Fibroblast of skin of abdomen (primary cell): ENCODE measurements at regions not wholly inside any gene's neighbourhood (a gene's known extent, or its start where the extent isn't known, plus 50 kb on each side); places are given as distances from the start of the nearest gene placed in this dataset.
A peak's percentile ranks its signal among the peaks of the same experiment; 100 is the strongest.
"Not testable (repeated sequence)": the region's sequence is repeated elsewhere in the genome, so short reads cannot be mapped to it uniquely, and the experiment has no call there.

Experiments used
- DNase-seq: peaks from one replicate; pipeline ENCODE4 v3.0.0-alpha.2; 2013

DNA sequence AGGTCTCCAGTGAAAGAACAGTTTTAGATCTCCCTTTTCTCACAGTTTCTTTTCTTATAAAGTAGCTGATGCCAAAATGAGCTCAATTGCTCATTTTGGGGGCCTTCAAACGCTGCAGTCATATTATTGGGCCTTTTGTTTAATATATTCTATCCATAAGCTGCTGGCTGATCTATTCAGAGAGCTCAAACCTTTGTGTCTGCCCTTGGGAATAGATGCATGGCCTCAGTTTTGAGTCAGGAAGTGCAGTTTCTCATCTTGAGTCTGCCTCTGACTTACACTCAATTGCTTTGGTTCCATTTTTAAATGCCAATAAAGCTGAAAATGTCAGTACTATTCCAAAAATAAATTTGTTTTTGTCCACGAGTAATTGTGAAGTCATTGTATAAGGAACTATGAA, 468.9 kb downstream of the KLF12 start:
- no peak for DNase-seq

- DNase-seq = no peak
These were observed 469.4 kb downstream of the KLF12 start for GRCh38 chr13:73664851-73665250.

GRCh38 chr13:73662833-73663232, 471.4 kb downstream of the KLF12 start:
- DNase-seq = no peak

- no peak for DNase-seq
These were observed 472.3 kb downstream of the KLF12 start for GRCh38 chr13:73661687-73662425.

GRCh38 chr13:73661066-73661465, 473.1 kb downstream of the KLF12 start:
- DNase-seq = no peak

DNA sequence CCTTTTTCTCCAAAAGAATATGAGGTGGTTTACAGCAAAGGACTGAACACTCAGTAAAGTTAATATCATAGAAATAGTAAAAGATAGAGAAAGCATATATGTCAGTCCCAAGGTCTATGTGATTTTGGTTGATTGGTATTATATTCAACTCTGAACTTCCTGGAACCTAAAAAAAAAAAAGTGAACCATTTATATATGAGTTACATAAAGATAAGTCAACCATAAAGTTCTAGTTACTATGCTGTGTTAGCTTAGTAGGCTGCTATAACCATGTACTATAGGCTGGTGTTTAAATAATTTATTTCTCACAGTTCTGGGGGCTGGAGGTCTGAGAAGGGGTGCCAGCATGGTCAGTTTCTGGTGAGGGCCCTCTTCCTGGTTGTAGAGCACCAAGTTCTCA, 475.6 kb downstream of the KLF12 start:
- no peak for DNase-seq

DNA sequence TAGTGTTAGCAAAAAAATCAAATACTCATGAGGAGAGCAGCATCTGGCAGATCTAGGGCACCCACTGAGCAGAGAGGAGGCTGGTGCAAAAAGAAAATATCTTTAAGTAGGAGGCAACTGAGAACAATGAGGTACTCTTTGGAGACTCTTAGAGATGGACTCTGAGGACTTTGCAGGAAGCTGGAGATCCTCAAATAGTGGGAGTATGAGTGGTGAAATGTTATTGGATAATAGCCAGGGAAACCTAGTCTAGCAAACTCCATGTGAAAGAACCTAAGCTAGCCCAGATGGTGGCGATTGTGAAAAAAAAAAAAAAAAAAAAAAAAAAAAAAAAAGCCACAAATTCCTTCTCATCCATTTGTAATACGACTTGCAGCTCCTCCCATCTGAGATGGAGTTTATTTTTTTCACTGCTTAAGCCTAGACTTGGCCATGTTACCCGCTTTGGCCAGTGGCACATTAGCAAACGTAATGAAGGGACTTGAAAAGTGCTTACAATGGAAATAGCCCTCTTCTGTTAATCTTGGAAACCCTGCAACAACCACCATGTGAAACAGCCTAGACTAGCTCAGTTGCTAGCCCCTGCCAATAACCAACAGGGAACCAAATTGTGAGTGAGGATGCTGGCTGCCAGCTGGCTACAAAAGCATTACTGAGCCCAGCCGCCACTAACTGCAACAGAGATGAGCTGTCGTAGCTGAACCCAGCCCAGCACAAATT, 476.2 kb downstream of the KLF12 start:
- DNase-seq = peak; percentile 74

- peak; percentile 16 for DNase-seq
These were observed 477.3 kb downstream of the KLF12 start for GRCh38 chr13:73656863-73657262.

DNA sequence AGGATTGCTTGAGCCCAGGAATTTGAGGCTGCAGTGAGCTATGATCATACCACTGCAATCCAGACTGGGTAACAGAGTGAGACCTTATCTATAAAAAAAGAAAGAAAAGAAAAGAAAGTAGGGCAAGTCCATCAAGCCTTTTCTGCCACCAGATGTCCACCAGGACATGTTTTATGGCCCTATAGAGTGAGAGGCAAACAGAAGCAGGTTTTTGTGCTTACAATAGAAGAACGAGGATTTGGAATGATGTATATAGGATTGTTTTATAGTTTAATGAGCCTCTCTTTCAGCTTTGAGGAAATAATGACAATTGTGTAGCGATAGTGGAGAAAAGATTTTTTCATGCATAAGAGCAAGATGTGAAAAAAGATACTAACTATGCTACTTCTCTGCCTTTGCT, 480.5 kb downstream of the KLF12 start:
- no peak for DNase-seq

- DNase-seq = no peak
These were observed 486.8 kb downstream of the KLF12 start for GRCh38 chr13:73647417-73647816.

- DNase-seq = not testable (repeated sequence)
These were observed 493.6 kb downstream of the KLF12 start for GRCh38 chr13:73640476-73641179.

DNA sequence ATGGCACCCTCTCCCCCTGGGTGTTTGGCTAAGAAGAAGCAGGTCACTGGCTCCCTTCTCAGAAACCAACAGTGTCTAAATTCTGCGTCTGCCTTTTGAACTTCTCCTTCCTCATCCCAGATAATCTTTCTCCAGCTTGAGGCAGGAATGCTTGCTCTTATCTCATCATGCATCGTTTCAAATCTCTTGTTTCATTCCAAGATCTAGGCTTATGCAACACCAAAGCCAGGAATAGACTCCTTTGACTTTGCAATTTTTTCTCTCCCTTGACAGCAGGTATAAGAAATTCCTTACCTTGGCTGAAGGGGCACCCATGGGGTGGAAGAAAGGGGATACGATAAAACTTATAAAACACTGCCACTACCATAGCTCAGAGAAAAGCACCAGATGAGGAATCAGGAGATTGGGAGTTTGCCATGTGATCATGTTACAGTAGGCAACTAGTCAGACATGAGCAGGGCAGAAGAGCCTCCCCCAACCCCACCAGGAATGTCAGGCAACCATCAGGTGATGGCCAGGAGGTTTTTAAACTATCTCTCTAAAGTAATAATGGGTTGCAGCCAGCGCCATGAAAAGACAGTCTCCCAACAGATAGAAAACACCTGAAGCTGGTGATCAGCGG, 498.9 kb downstream of the KLF12 start:
- DNase-seq = no peak

DNA sequence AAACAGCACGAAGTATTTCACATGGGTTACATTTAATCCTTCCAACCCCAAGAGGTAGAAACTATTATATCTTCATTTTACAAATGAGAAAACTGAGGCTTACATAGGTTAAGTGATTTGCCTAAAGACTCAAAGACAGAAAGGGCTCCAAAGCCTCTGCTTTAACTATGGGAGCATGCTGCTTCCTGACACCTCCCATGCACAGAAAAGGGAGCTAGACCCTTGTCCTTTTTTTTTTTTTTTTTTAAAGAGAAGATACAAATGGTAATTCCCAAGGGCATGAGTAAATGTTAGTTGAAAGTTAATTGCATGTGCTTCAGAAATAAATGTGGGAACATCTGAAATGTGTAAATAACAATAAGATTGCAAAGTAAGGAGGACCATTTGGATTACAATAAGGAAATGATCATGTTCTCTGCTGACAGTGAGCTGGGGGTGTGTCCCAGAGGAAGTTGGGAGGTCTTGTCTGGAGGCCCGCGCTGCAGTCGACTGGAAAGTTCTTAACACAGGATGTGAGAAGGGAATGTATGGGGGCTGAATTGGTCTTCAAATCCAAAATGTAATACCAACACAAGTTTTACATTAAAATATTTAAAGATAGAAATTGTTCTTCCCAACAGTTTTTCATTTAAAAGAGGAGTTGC, 500.3 kb downstream of the KLF12 start:
- DNase-seq = no peak

- DNase-seq = no peak
These were observed 502.8 kb downstream of the KLF12 start for GRCh38 chr13:73631411-73631810.

DNA sequence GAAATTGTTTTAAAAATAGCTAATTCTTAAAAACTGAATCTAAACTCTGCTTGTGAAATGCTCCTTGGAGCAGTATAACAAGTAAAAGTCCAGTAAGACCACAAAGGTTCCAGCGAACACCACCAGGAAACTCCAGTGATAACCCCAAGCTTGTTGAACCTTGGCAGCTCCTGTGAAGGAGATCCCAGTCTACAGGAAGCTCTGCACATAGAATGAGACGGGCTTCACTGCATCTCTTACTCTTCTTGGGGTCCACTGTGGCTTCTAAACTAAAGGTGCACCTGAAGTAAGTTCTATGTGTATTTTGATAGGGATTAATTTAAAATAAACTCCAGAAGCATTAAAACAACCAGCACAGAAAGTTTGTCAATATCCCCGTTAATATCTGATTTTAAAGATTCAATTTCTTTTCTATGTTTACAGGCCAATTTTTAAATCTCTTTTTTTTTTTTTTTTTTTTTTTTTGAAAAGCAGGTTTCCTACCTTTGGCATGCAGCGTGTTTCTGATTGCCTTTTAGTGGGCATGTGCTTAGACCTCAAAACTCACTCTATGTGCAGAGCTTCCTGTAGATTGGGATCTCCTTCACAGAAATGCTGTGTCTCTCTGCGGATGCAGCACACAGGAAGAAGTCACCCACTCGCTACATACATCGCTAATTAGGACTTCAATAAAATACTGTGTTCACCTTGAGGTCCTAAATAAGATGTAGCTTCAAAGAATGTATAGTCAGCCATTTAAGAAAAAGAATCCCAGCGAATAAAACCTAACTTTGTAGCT, 508.5 kb downstream of the KLF12 start:
- DNase-seq = no peak

- DNase-seq = no peak
These were observed 510.9 kb downstream of the KLF12 start for GRCh38 chr13:73623281-73623680.

- no peak for DNase-seq
These were observed 511.8 kb downstream of the KLF12 start for GRCh38 chr13:73622381-73622780.

DNA sequence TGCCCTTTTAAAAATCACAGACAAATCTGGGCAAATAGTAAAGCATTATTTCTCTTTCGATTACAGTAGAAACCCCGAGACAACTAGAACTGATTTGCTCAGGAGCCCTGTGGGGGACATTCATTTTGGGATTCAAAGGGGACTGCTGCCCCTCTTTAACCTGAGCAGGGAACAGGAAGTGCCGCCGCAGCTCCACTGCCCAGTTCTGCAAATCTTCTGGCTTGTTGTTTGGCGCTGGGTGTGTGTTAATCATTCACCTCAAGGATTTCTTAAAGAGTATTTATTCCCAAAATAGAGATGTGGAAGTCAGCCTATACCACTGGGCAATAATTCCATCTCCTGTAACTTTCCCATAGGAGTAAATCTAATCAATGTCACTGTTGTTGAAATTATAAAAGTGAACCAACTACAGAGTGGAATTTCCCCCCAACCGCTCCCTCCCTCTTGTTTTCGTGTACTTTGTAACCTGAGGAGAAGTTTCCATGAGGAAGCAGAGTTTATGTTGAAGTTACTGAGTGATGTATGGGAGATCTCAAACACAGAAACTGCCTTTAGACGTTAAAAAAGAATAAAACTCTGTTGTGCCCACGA, 515.8 kb downstream of the KLF12 start:
- no peak for DNase-seq

- DNase-seq = no peak
These were observed 517.3 kb downstream of the KLF12 start for GRCh38 chr13:73616861-73617260.

GRCh38 chr13:73610799-73611592, 523.2 kb downstream of the KLF12 start:
- no peak for DNase-seq
